H1 (cell line): ENCODE measurements at regions not wholly inside any gene's neighbourhood (a gene's known extent, or its start where the extent isn't known, plus 50 kb on each side); places are given as distances from the start of the nearest gene placed in this dataset.

Experiments
- CTCF ChIA-PET: fragments of 300-600 bp; sonication (Branson Sonifier 250); formaldehyde crosslinking; loops from one replicate; lab custom pipeline; 2021; ENCODE audit not compliant: partially characterized antibody; lab: Charles Lee
- POLR2A ChIA-PET: fragments of 300-600 bp; sonication (Branson Sonifier 250); formaldehyde crosslinking; loops from one replicate; lab custom pipeline; 2021; ENCODE audit warnings: inconsistent platforms; ENCODE audit not compliant: partially characterized antibody; lab: Charles Lee
- DNase-seq, 2 experiments: peaks; one replicate each; pipeline versions ENCODE4 v3.0.0 to v3.0.0-alpha.2; 2010 to 2022; ENCODE audit warnings: low spot score in 2 of 2, low read depth in 1 of 2, mixed read lengths in 1 of 2
- FAIRE-seq: peaks from 2 replicates; lab custom pipeline; 2011; peaks lifted over from hg19 to GRCh38; lab: Jason Lieb, UNC
- H2AFZ ChIP-seq: 2 replicates; pipeline ENCODE4 v1.8.1; 2012; ENCODE audit warnings: low read length, inconsistent platforms
- H2AK5ac ChIP-seq: 2 replicates; pipeline ENCODE4 v1.6.1; 2013; ENCODE audit warnings: low read depth, low read length
- H2BK120ac ChIP-seq: replicated peaks from 2 replicates; pipeline ENCODE3; 2013; ENCODE audit warnings: low read depth, low read length, inconsistent platforms
- H2BK12ac ChIP-seq: 2 replicates; pipeline ENCODE4 v1.6.1; 2013; ENCODE audit warnings: low read depth, low read length
- H2BK15ac ChIP-seq: 2 replicates; pipeline ENCODE4 v1.6.1; 2013; ENCODE audit warnings: low read length
- H2BK20ac ChIP-seq: 2 replicates; pipeline ENCODE4 v1.6.1; 2013; ENCODE audit warnings: low read length
- H2BK5ac ChIP-seq: 2 replicates; pipeline ENCODE4 v1.6.1; 2013; ENCODE audit warnings: low read depth, low read length
- H3K14ac ChIP-seq: 2 replicates; pipeline ENCODE4 v1.6.1; 2013; ENCODE audit warnings: inconsistent platforms; ENCODE audit not compliant: insufficient read length
- H3K18ac ChIP-seq: 2 replicates; pipeline ENCODE4 v1.6.1; 2013; ENCODE audit warnings: low read length; ENCODE audit errors: extremely low read depth
- H3K23ac ChIP-seq: 2 replicates; pipeline ENCODE4 v1.6.1; 2013; ENCODE audit warnings: inconsistent platforms; ENCODE audit not compliant: insufficient read length
- H3K23me2 ChIP-seq: 2 replicates; pipeline ENCODE4 v1.6.1; 2013; ENCODE audit warnings: low read depth, low read length
- H3K27ac ChIP-seq: 2 replicates; pipeline ENCODE4 v1.6.1; 2011; ENCODE audit warnings: low read depth, low read length, inconsistent platforms
- H3K27me3 ChIP-seq, 4 experiments: replicated peaks in 1 of 4; 1 replicate in 1 of 4; 2 replicates in 3 of 4; pipeline versions ENCODE4 v1.6.1 to v1.8.1; 2011 to 2013; ENCODE audit warnings: low read length in 3 of 4, mild to moderate bottlenecking in 3 of 4, inconsistent platforms in 2 of 4, mixed read lengths in 2 of 4, moderate library complexity in 1 of 4; ENCODE audit not compliant: control insufficient read depth in 3 of 4, insufficient read depth in 3 of 4; ENCODE audit errors: extremely low read depth in 1 of 4
- H3K36me3 ChIP-seq, 4 experiments: 2 replicates each; pipeline versions ENCODE4 v1.6.1 to v1.8.1; 2011 to 2013; ENCODE audit warnings: mild to moderate bottlenecking in 4 of 4, low read length in 3 of 4, moderate library complexity in 2 of 4, control low read depth in 1 of 4, inconsistent platforms in 1 of 4; ENCODE audit not compliant: insufficient read depth in 4 of 4, control insufficient read depth in 2 of 4
- H3K4ac ChIP-seq: replicated peaks from 2 replicates; pipeline ENCODE3; 2013; ENCODE audit warnings: low read length, low read depth, mixed read lengths, inconsistent platforms; ENCODE audit not compliant: insufficient read length
- H3K4me1 ChIP-seq, 4 experiments: replicated peaks in 1 of 4; 1 replicate in 1 of 4; 2 replicates in 3 of 4; pipeline versions ENCODE4 v1.6.1 to v1.8.1; 2011 to 2013; ENCODE audit warnings: low read length in 3 of 4, inconsistent platforms in 2 of 4, mixed read lengths in 1 of 4; ENCODE audit not compliant: insufficient read depth in 4 of 4, control insufficient read depth in 3 of 4
- H3K4me2 ChIP-seq, 2 experiments: 2 replicates each; pipeline versions ENCODE4 v1.6.1 to v1.8.1; 2011 to 2013; ENCODE audit warnings: low read depth in 2 of 2, low read length in 2 of 2, control low read depth in 1 of 2, inconsistent platforms in 1 of 2, mild to moderate bottlenecking in 1 of 2; ENCODE audit not compliant: insufficient read depth in 1 of 2
- H3K4me3 ChIP-seq, 4 experiments: fragments of 200-600, 300-600 bp in 1 of 4; sonication (generic), shearing (Covaris generic), sonication (Bioruptor Twin) in 1 of 4; 2 replicates each; pipeline versions ENCODE4 v1.5.1 to v1.8.1; 2011 to 2016; ENCODE audit warnings: low read length in 4 of 4, low read depth in 3 of 4, control low read depth in 2 of 4, inconsistent platforms in 2 of 4, mild to moderate bottlenecking in 2 of 4, mixed read lengths in 1 of 4, moderate library complexity in 1 of 4; ENCODE audit not compliant: insufficient read depth in 2 of 4; ENCODE audit errors: extremely low read depth in 1 of 4
- H3K56ac ChIP-seq: replicated peaks from 2 replicates; pipeline ENCODE3; 2013; ENCODE audit warnings: low read depth, mild to moderate bottlenecking, mixed read lengths, low read length, inconsistent platforms; ENCODE audit not compliant: insufficient read length
- H3K79me1 ChIP-seq: 2 replicates; pipeline ENCODE4 v1.6.1; 2013; ENCODE audit warnings: low read depth, low read length, control low read depth
- H3K79me2 ChIP-seq, 2 experiments: 2 replicates each; pipeline versions ENCODE4 v1.6.1 to v1.8.1; 2012 to 2013; ENCODE audit warnings: low read length in 2 of 2, mild to moderate bottlenecking in 2 of 2, inconsistent platforms in 1 of 2; ENCODE audit not compliant: insufficient read depth in 2 of 2, control insufficient read depth in 1 of 2
- H3K9ac ChIP-seq, 4 experiments: replicated peaks in 1 of 4; 1 replicate in 1 of 4; 2 replicates in 3 of 4; pipeline versions ENCODE4 v1.6.1 to v1.8.1; 2011 to 2013; ENCODE audit warnings: low read depth in 3 of 4, low read length in 3 of 4, control low read depth in 2 of 4, mild to moderate bottlenecking in 2 of 4, moderate library complexity in 2 of 4, inconsistent platforms in 1 of 4; ENCODE audit errors: extremely low read depth in 1 of 4
- H3K9me3 ChIP-seq, 2 experiments: 2 replicates each; pipeline versions ENCODE4 v1.6.1 to v1.8.1; 2012 to 2013; ENCODE audit warnings: mild to moderate bottlenecking in 2 of 2, moderate library complexity in 2 of 2, control low read depth in 1 of 2, inconsistent platforms in 1 of 2, low read depth in 1 of 2, low read length in 1 of 2, mixed read lengths in 1 of 2; ENCODE audit not compliant: insufficient read depth in 2 of 2
- H4K20me1 ChIP-seq, 2 experiments: replicated peaks in 1 of 2; 2 replicates each; pipeline versions ENCODE3 to v1.8.1; 2011 to 2013; ENCODE audit warnings: inconsistent platforms in 2 of 2, low read length in 2 of 2, mild to moderate bottlenecking in 1 of 2; ENCODE audit not compliant: insufficient read depth in 2 of 2, control insufficient read depth in 1 of 2
- H4K5ac ChIP-seq: 2 replicates; pipeline ENCODE4 v1.6.1; 2013; ENCODE audit warnings: low read length, low read depth, mixed read lengths, inconsistent platforms; ENCODE audit not compliant: insufficient read length
- H4K8ac ChIP-seq: 2 replicates; pipeline ENCODE4 v1.8.0; 2013; ENCODE audit warnings: mild to moderate bottlenecking, moderate library complexity, low read length, inconsistent platforms; ENCODE audit not compliant: insufficient read depth; ENCODE audit errors: extremely low read depth
- H4K91ac ChIP-seq: replicated peaks from 2 replicates; pipeline ENCODE3; 2013; ENCODE audit warnings: low read length, mixed read lengths, inconsistent platforms; ENCODE audit not compliant: insufficient read length
- CEBPB ChIP-seq: IDR thresholded peaks from 2 replicates; pipeline ENCODE4 v1.6.1; 2012; ENCODE audit warnings: low read depth, low read length
- CHD1 ChIP-seq: IDR thresholded peaks from 2 replicates; pipeline ENCODE4 v1.6.1; 2012; ENCODE audit warnings: low read depth, low read length, improper control_type of control experiment
- E2F6 ChIP-seq: IDR thresholded peaks from 2 replicates; pipeline ENCODE4 v1.6.1; 2012; ENCODE audit warnings: inconsistent platforms
- EGR1 ChIP-seq: IDR thresholded peaks from 2 replicates; pipeline ENCODE4 v1.6.1; 2011; ENCODE audit warnings: low read depth, low read length, borderline replicate concordance
- KDM5A ChIP-seq: fragments of 200-600 bp; IDR thresholded peaks from 2 replicates; pipeline ENCODE4 v1.7.1; 2012; ENCODE audit warnings: mild to moderate bottlenecking, low read length, inconsistent platforms, mixed read lengths
- SIN3A ChIP-seq, 2 experiments: IDR thresholded peaks in 1 of 2; conservative IDR thresholded peaks in 1 of 2; 2 replicates each; pipeline ENCODE4 v1.6.1; 2011 to 2012; ENCODE audit warnings: low read length in 2 of 2, improper control_type of control experiment in 1 of 2, low read depth in 1 of 2, mild to moderate bottlenecking in 1 of 2
- YY1 ChIP-seq: IDR thresholded peaks from 2 replicates; pipeline ENCODE4 v1.6.1; 2011; ENCODE audit warnings: low read depth, mild to moderate bottlenecking, low read length
- WGBS, 2 experiments: shearing (Covaris generic) in 1 of 2; methylation state at CpG; one replicate each; pipeline versions ENCODE4 v1.1.6 to v1.1.7; 2013 to 2015; ENCODE audit warnings: low lambda C conversion rate in 2 of 2, mixed read lengths in 2 of 2, inconsistent platforms in 1 of 2, low coverage in 1 of 2, missing lambda C conversion rate in 1 of 2; ENCODE audit not compliant: insufficient replicate concordance in 2 of 2, insufficient coverage in 1 of 2, insufficient read length in 1 of 2; ENCODE audit errors: extremely low coverage in 1 of 2, missing lambda C conversion rate in 1 of 2; 5-methylcytosine and 5-hydroxymethylcytosine counted together

DNA sequence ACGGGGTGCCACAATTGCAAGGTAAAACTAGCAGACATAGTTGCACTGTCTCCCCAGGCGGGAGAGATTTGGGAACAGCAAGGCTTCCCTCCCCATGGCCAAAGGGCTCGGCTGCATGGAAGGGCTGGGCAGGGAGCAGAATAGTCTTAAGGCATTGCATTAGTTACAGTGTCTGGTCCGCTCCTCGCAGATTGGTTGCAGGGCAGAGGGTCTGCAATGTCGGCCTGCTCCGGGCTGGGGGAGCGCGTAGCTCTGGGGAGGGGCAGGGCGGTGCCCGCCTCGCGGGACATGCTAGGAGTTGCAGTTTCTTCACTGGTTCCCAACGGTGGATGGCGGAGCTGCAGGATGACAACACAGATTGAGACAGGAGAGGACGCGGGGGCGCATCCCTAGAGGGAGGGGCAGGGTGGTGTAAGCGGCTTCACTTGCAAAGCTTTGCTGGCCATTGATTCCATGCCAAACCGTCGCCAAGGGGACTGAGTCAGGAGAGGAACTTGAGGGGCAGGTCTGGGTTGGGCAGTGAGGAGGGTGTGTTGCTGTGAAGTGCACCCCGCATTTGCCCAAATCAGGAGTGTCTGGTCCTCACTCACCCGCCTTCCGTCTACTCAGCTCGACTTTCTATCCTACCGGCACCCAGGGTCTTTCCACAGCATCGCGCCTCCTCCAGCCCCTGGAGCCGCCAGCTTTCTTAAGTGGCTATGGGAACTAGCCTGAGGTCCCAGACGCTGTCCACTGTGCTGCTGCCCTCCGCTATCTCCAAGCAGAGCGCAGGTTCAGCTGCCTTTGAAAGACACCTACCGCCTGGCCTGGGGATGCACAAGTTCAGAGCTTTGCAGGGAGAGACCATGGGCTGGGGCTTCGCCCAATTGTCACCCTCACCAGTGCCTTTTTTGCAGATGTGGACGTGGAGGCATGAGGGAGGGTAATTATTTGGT lies 1748.9 kb downstream of the TP53TG3F start:
- Histone ChIP-seq H3K9ac (no peak overlapping the region), H3K56ac (no peak overlapping the region), H3K4me2 (no peak overlapping the region), H2BK120ac (no peak overlapping the region), H3K27ac (no peak overlapping the region), H2AFZ (no peak overlapping the region), H4K20me1 (no peaks in the 10 kb centered on the region), H3K4me3 (no peak overlapping the region), H2BK5ac (no peak overlapping the region), H3K4ac (no peak overlapping the region), H3K27me3 (no peaks in the 10 kb centered on the region), H3K79me2 (no peaks in the 10 kb centered on the region), H3K36me3 (peaks cover 0 to 3% (median 0%) of the 10 kb centered on the region in 4 experiments; a peak in 1 of 8 replicates), H3K9me3 (peaks cover 45 to 69% of the 10 kb centered on the region in 2 experiments), H3K14ac (no peak overlapping the region), H3K18ac (no peak overlapping the region), H3K4me1 (no peaks in the 10 kb centered on the region), H3K23me2 (no peaks in the 10 kb centered on the region), H2BK12ac (no peak overlapping the region), H3K23ac (no peak overlapping the region), H2AK5ac (no peak overlapping the region), H3K79me1 (no peaks in the 10 kb centered on the region), H4K5ac (no peak overlapping the region), H2BK20ac (no peak overlapping the region), H2BK15ac (no peak overlapping the region), H4K91ac (no peak overlapping the region), H4K8ac (no peak overlapping the region)
- FAIRE-seq (no peak), DNase-seq (no peak)
- ChIA-PET CTCF (no interaction called here), POLR2A (no interaction called here)
- 88% methylated on average over 24 of the region's 35 CpGs; no CpG with 5 or more reads in 1 of the 2 experiments for WGBS, 2 experiments
- TF ChIP-seq YY1: no peak
- TF ChIP-seq EGR1: no peak
- TF ChIP-seq CEBPB: no peak
- no peak for TF ChIP-seq KDM5A
- no peak for TF ChIP-seq SIN3A (conservative IDR thresholded peaks at IDR 0.05 in 1 of 2, IDR thresholded peaks at IDR 0.05 in 1 of 2; ENCODE audit: low read depth in 1 of 2, low read length in 2 of 2)
- TF ChIP-seq CHD1: no peak
- TF ChIP-seq E2F6: no peak
